Left renal cortex interstitium (tissue), 4 donors: ENCODE measurements at regions not wholly inside any gene's neighbourhood (a gene's known extent, or its start where the extent isn't known, plus 50 kb on each side); places are given as distances from the start of the nearest gene placed in this dataset.

Source experiments
- DNase-seq, 4 donors: peaks; one replicate each; pipeline ENCODE4 v3.0.0-alpha.2; 2013; ENCODE audit warnings: low read depth in 4 of 4, low spot score in 2 of 4, missing footprints in 1 of 4

DNA sequence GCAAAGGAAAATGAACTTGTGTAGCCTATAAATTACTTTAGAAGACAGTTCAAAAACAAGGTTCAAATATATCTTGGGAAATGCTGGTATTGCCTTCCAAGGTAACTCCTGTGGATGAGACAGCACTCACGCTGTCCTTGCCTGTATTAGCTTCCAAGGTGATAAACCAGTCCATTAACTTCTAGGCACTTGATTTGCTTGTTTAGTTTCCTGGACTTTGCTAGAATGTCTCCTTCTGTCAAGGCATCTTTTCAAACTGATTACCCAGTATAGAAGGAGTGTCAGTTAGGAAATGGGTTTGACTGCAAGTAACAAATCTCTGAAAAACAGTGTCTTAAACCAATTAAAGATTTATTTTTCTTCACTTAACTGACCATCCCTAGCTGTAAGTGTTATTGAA is 103.4 kb upstream of the SLC22A23 start:
- DNase-seq = peak in 1 of 4 donors; percentile 33

GRCh38 chr6:3559561-3559960 is 102.7 kb upstream of the SLC22A23 start:
- no peak for DNase-seq

- DNase-seq = no peak
These were observed 100.5 kb upstream of the SLC22A23 start for GRCh38 chr6:3557336-3557735.

GRCh38 chr6:3553254-3553653 is 96.4 kb upstream of the SLC22A23 start:
- no peak for DNase-seq

GRCh38 chr6:3551716-3552511 is 95.1 kb upstream of the SLC22A23 start:
- no peak for DNase-seq

DNA sequence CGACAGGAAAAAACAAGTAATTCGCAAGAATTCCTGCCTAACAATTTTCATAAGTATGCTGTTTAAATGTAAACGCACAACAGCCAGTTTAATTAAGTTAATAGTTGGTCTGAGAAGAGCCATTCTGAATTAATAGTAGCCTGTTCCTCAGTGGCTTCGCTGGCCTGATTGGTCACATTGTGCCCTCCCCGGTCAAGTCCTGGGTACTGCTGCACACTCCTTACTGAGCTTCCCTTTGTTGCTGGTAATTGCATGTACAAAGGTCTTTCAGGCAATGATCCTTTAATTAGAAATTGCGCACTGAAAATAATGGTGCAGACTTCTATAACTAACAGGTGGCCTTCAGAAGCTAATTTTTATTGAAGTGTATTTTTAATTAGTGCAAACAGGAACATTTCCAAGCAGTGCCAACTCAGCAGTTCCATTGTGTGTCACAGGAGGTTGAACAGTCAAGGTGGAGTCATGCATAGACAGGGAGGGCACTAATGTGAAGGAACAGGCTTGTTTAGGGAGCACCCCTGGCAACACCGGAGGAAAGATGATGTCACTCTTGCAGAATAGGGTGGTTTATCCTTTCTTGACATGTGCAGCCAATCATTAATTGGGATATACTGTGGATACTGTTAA is 92.6 kb upstream of the SLC22A23 start:
- DNase-seq = no peak

GRCh38 chr6:3546121-3546520 is 89.3 kb upstream of the SLC22A23 start:
- DNase-seq = no peak

- no peak for DNase-seq
These were observed 88.3 kb upstream of the SLC22A23 start for GRCh38 chr6:3545156-3545555.

DNA sequence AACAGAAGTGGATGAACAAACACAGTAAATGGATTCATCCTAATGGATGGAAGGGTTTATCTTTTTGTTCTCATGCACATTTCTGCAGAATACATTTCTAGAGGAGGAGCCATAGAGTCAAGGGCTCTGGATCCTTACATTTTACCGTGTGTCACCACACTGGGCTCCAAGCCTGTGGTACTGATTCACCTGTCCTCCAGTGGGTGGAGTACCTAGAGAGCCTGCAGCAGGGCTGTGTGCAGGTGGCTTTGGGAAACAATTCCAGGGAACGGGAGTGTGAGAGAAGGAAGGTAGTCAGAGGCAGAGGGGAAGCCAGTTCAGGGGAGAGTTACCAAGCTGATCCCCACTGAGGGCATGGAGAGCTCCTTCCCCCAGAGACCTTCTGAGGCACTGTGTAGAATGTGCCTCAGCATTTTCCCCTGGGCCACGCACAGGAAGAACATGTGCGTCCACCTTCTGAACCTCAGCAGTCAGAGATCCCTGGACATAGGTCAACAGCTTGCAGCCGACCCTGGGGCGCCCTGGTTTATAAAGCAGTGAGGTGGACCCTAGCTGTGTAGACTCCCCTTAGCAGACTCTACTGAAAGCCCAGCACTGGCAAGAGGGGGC is 85.3 kb upstream of the SLC22A23 start:
- no peak for DNase-seq

GRCh38 chr6:3541006-3541585 is 84.2 kb upstream of the SLC22A23 start:
- peak in 2 of 4 donors; percentile 21 to 31 for DNase-seq

DNA sequence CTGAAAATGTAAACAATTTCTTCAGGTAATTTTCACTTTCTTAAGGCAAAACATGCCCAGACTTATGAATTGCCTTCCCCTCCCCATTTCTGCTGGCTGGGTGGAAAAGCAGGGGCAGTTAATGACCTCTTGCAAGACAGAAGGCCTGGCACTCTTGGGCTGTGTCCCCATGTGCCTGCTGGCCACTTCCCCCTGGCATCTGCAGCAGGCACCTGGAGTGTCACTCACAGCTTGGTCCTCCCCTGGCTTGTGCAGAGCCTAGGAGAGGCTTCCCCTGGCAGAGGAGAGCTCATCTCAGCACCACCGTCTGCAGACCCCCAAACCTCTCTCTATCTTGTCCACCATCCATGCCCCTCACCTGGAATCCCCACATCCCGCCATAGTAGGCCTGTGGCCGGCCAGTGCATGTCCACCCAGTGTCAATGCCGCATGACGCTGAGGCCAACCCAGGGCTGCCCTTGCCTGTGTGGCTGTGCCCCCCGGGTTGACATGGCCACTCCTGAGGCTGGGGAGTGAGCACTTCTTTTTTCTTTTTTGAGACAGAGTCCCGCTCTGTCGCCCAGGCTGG is 83.5 kb upstream of the SLC22A23 start:
- no peak for DNase-seq

DNA sequence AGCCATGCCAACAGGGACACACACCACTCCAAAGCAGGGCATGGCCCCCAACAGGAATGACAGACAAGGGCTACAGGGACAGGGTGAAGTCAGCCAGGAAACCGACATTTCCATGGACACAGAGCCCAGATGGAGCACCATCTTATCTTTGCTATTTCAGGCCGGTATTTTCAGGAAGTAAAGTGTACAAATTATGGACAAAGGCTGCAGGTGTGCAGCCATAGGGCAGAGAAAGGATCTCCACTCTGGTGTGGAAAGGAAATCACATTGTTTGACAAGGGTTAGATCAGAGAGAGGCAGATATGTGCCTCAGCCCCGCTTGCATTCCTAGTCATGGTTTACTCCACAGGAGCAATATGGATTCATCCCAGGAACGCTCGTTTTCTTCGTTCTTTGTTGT is 81.7 kb upstream of the SLC22A23 start:
- DNase-seq = no peak

- DNase-seq = no peak
These were observed 80.1 kb upstream of the SLC22A23 start for GRCh38 chr6:3536901-3537300.

DNA sequence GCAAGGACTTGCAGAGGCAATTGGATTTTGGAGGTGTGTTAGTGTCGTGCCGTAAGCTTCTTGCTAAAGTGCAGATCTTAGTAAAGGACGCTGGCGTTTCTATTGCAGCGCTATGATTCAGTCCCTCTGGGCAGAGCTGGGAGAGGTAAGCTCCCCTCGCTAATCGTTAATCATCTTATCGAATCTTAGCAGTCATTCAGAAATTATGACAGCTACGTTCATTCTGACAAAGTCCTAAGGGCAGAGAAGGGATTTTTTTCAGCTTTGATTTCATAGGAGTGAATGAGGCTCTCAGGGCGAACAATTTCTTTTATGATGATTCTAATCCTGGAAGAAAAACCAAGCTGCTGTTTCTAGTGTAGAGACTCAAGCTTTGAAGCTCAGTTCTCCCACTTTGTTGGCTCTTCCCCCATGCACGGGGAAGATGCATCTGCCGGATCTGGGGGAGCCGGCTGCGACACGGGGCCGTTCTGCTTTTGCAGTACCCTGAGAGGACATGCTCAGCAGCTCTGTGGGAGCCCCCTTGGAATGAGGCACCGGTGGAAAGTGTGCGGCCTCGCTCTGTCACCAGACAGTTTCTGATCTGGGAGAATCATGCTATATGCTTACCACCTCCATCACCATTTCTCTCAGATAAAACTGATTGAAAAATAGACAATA is 79.1 kb upstream of the SLC22A23 start:
- no peak for DNase-seq

DNA sequence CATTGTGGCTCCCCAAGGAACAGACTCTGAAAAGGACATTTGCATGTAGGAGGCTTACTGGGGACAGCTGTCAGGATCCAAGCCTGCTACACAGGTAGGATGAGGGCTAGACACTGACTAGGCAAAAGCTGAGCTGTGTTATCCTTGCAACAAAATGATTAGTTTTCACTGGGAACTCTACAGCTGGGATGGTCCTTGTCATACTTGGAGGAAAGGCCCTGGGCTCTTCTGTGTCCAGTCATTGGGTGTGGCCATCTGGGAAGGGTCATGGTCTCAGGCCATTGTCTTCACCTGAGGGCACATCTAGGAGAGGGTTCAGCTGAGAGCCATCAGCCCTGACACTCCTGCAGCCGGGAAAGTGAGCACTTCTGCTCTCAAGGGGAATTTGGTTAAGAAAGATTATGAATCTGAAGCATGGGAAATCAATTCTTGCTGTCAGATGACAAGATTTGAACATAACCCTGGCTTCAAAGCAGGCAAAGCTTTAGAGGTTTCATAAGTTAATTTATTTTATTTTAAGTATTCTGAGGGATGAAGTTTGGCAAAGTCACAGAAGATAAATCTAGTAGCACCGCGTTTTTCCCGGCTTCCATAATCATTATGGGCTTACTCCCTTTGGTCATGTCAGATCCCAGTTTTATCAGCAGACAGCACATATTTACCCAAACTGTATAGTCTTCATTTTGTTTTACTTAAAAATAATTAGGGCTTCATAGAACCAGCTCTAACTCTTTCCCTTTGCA is 78.4 kb upstream of the SLC22A23 start:
- no peak for DNase-seq

- DNase-seq = no peak
These were observed 77.7 kb upstream of the SLC22A23 start for GRCh38 chr6:3534599-3534998.

DNA sequence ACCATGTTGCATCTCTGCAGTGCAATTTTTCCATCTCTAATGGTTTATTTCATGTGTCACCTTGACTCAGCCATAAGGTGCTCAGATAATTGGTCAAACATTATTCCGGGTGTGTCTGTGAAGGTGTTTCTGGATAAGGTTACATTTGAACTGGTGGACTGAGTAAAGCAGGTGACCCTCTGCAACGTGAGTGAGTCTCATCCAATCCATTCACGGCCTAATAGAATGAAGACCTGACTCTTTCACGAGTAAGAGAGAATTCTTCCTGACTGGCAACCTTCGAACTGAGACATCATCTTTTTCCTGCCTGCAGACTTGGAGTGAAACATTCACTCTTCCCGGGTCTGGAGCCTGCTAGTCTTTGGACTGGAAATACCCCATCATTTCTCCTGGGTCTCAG is 77.1 kb upstream of the SLC22A23 start:
- DNase-seq = no peak

- DNase-seq = no peak
These were observed 75.6 kb upstream of the SLC22A23 start for GRCh38 chr6:3532296-3532916.

GRCh38 chr6:3531481-3531880 is 74.6 kb upstream of the SLC22A23 start:
- DNase-seq = no peak

- no peak for DNase-seq
These were observed 73.7 kb upstream of the SLC22A23 start for GRCh38 chr6:3530515-3530914.
